Parathyroid adenoma (tissue), 2 donors: ENCODE measurements at regions not wholly inside any gene's neighbourhood (a gene's known extent, or its start where the extent isn't known, plus 50 kb on each side); places are given as distances from the start of the nearest gene placed in this dataset.

Source experiments
- H2AFZ ChIP-seq: fragments of 300-600 bp; sonication (generic); one replicate; pipeline ENCODE4 v1.7.0; 2017; ENCODE audit warnings: antibody characterized with exemption, mild to moderate bottlenecking
- H3K27ac ChIP-seq: fragments of 300-600 bp; sonication (generic); one replicate; pipeline ENCODE4 v1.7.0; 2017
- H3K27me3 ChIP-seq: fragments of 300-600 bp; sonication (generic); one replicate; pipeline ENCODE4 v1.7.0; 2017; ENCODE audit warnings: low read length; ENCODE audit not compliant: control insufficient read depth, insufficient read depth
- H3K36me3 ChIP-seq: fragments of 300-600 bp; sonication (generic); one replicate; pipeline ENCODE4 v1.7.0; 2017; ENCODE audit warnings: low read length; ENCODE audit not compliant: control insufficient read depth, insufficient read depth
- H3K4me1 ChIP-seq: fragments of 300-600 bp; sonication (generic); one replicate; pipeline ENCODE4 v1.7.0; 2017; ENCODE audit warnings: control low read depth
- H3K4me2 ChIP-seq: fragments of 300-600 bp; sonication (generic); one replicate; pipeline ENCODE4 v1.7.0; 2017; ENCODE audit warnings: low read length
- H3K4me3 ChIP-seq: fragments of 300-600 bp; sonication (generic); one replicate; pipeline ENCODE4 v1.7.0; 2017; ENCODE audit warnings: low read depth, low read length
- H3K79me2 ChIP-seq: fragments of 300-600 bp; sonication (generic); one replicate; pipeline ENCODE4 v1.7.0; 2017; ENCODE audit warnings: control low read depth
- H3K9ac ChIP-seq: fragments of 300-600 bp; sonication (generic); one replicate; pipeline ENCODE4 v1.7.0; 2017; ENCODE audit warnings: mild to moderate bottlenecking
- H3K9me3 ChIP-seq: fragments of 300-600 bp; sonication (generic); one replicate; pipeline ENCODE4 v1.7.0; 2017; ENCODE audit warnings: low read length; ENCODE audit not compliant: control insufficient read depth
- CTCF ChIP-seq: fragments of 300-600 bp; sonication (generic); IDR thresholded peaks from one replicate; pipeline ENCODE4 v1.7.0; 2017; ENCODE audit warnings: antibody characterized with exemption, mild to moderate bottlenecking
- donor health status: primary hyperparathyroidism.

- no peaks in the 10 kb centered on the region for H3K79me2 ChIP-seq
- H3K4me1 ChIP-seq = no peaks in the 10 kb centered on the region
- no peak overlapping the region for H3K4me3 ChIP-seq
- no peaks in the 10 kb centered on the region for H3K9me3 ChIP-seq
- no peaks in the 10 kb centered on the region for H3K27me3 ChIP-seq
- H3K9ac ChIP-seq = no peak overlapping the region
- H3K4me2 ChIP-seq = no peak overlapping the region
- TF ChIP-seq CTCF = no peak
- no peaks in the 10 kb centered on the region for H3K36me3 ChIP-seq
- H3K27ac ChIP-seq = no peak overlapping the region
- H2AFZ ChIP-seq = no peak overlapping the region
Measured at GRCh38 chr6:168184701-168185100, 105.7 kb upstream of the FRMD1 start.

GRCh38 chr6:168183613-168183970, 104.6 kb upstream of the FRMD1 start:
- H2AFZ ChIP-seq = no peak overlapping the region

GRCh38 chr6:168182908-168183612, 104.0 kb upstream of the FRMD1 start:
- TF ChIP-seq CTCF = no peak
- no peak overlapping the region for H2AFZ ChIP-seq
- no peaks in the 10 kb centered on the region for H3K79me2 ChIP-seq

More at GRCh38 chr6:168183613-168183970, 104.6 kb upstream of the FRMD1 start:
- no peak for TF ChIP-seq CTCF
- Histone ChIP-seq H3K9me3 (no peaks in the 10 kb centered on the region), H3K4me1 (no peaks in the 10 kb centered on the region), H3K4me2 (no peak overlapping the region), H3K36me3 (no peaks in the 10 kb centered on the region), H3K79me2 (no peaks in the 10 kb centered on the region), H3K4me3 (no peak overlapping the region), H3K9ac (no peak overlapping the region), H3K27ac (no peak overlapping the region), H3K27me3 (no peaks in the 10 kb centered on the region)

GRCh38 chr6:168182366-168182765, 103.4 kb upstream of the FRMD1 start:
- H3K4me2 ChIP-seq = no peak overlapping the region

More at GRCh38 chr6:168182908-168183612, 104.0 kb upstream of the FRMD1 start:
- H3K4me3 ChIP-seq = no peak overlapping the region
- H3K27ac ChIP-seq = no peak overlapping the region
- no peaks in the 10 kb centered on the region for H3K9me3 ChIP-seq
- H3K9ac ChIP-seq = no peak overlapping the region
- no peaks in the 10 kb centered on the region for H3K4me1 ChIP-seq
- no peaks in the 10 kb centered on the region for H3K36me3 ChIP-seq
- no peaks in the 10 kb centered on the region for H3K27me3 ChIP-seq
- no peak overlapping the region for H3K4me2 ChIP-seq

More at GRCh38 chr6:168182366-168182765, 103.4 kb upstream of the FRMD1 start:
- no peaks in the 10 kb centered on the region for H3K79me2 ChIP-seq
- H3K9me3 ChIP-seq = no peaks in the 10 kb centered on the region
- no peak for TF ChIP-seq CTCF
- H3K27ac ChIP-seq = no peak overlapping the region
- no peak overlapping the region for H3K4me3 ChIP-seq
- no peaks in the 10 kb centered on the region for H3K27me3 ChIP-seq
- no peak overlapping the region for H2AFZ ChIP-seq
- no peak overlapping the region for H3K9ac ChIP-seq
- no peaks in the 10 kb centered on the region for H3K36me3 ChIP-seq
- no peaks in the 10 kb centered on the region for H3K4me1 ChIP-seq
